Uterus (tissue), 3 donors: ENCODE measurements at regions not wholly inside any gene's neighbourhood (a gene's known extent, or its start where the extent isn't known, plus 50 kb on each side); places are given as distances from the start of the nearest gene placed in this dataset.

Source experiments
- DNase-seq, 2 donors: peaks; one replicate each; pipeline ENCODE4 v3.0.0-alpha.2; 2019 to 2020
- H3K27ac ChIP-seq, 2 donors: fragments of 200-600 bp; sonication (generic); 1 replicate in 1 of 2; 2 replicates in 1 of 2; pipeline ENCODE4 v1.5.1; 2016 to 2018
- H3K27me3 ChIP-seq, 2 donors: fragments of 200-600 bp; sonication (generic); one replicate each; pipeline ENCODE4 v1.5.1; 2018 to 2019; ENCODE audit warnings: control low read depth in 1 of 2
- H3K36me3 ChIP-seq, 2 donors: fragments of 200-600 bp; sonication (generic); one replicate each; pipeline ENCODE4 v1.5.1; 2019; ENCODE audit warnings: control low read depth in 1 of 2
- H3K4me1 ChIP-seq, 2 donors: fragments of 200-600 bp; sonication (generic); one replicate each; pipeline ENCODE4 v1.5.1; 2018 to 2019; ENCODE audit warnings: control low read depth in 1 of 2
- H3K4me3 ChIP-seq, 2 donors: fragments of 200-600 bp; sonication (generic); 1 replicate in 1 of 2; 2 replicates in 1 of 2; pipeline ENCODE4 v1.5.1; 2018 to 2019; ENCODE audit warnings: mild to moderate bottlenecking in 1 of 2
- H3K9me3 ChIP-seq, 2 donors: fragments of 200-600 bp; sonication (generic); one replicate each; pipeline ENCODE4 v1.5.1; 2019; ENCODE audit warnings: control low read depth in 1 of 2
- CTCF ChIP-seq, 4 experiments: fragments of 200-600 bp in 2 of 4; fragments of 450-650 bp in 2 of 4; sonication (generic) in 2 of 4; IDR thresholded peaks; one replicate each; pipeline ENCODE4 v1.5.1; 2016 to 2019; ENCODE audit warnings: antibody characterized with exemption in 4 of 4, mild to moderate bottlenecking in 2 of 4, moderate library complexity in 1 of 4
- POLR2A ChIP-seq, 2 donors: fragments of 450-650 bp; IDR thresholded peaks; one replicate each; pipeline ENCODE4 v1.6.1; 2016; ENCODE audit warnings: antibody characterized with exemption in 2 of 2, mild to moderate bottlenecking in 1 of 2, moderate library complexity in 1 of 2
- intact Hi-C: fragments of 100-400 bp; cut with DNase I; formaldehyde crosslinking; loops from one replicate; pipeline ENCODE4 v1.15.1; 2023; ENCODE audit warnings: low total_unique reads
- donor health status: DM: yes; HTN: yes; CAD: no.

DNA sequence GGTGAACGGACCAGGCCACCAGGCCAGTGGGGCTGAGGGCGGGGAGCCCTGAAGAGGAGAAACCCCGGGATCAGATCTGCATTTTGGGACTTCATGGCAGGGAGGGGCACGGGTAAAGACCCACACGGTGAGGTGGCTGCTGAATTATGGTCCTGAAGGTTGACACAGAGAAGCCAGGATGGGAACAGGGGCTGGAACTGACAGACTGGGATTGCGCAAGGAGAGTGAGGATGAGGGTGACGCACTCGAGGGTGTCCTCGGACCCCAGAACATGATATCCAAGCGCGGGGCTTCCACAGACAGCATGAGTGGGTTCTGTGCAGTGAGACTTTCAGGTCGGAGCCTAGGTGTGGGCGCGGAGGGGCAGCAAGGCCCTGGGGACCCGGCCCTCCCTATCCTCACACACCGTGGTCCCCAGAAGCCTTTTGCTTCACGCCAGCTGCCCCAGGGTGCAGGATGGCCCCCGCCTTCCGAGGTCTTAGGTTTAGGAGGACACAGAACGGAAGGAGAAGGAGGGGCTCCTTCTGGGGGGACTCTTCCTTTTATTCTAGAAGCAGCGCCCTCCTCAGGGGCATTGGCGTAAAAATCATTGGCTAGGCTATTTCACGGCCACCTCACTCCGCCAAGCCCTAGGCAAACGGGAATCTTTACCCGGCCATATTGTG lies 416.8 kb upstream of the HS6ST1 start:
- H3K27me3 ChIP-seq: no peaks in the 10 kb centered on the region
- intact Hi-C loops: no loop called here
- no peak overlapping the region for H3K4me3 ChIP-seq
- no peaks in the 10 kb centered on the region for H3K36me3 ChIP-seq
- no peaks in the 10 kb centered on the region for H3K4me1 ChIP-seq
- DNase-seq: no peak
- no peak for TF ChIP-seq CTCF (IDR thresholded peaks at IDR 0.05)
- TF ChIP-seq POLR2A (IDR thresholded peaks at IDR 0.05): no peak
- H3K9me3 ChIP-seq: no peaks in the 10 kb centered on the region
- no peak overlapping the region for H3K27ac ChIP-seq

DNA sequence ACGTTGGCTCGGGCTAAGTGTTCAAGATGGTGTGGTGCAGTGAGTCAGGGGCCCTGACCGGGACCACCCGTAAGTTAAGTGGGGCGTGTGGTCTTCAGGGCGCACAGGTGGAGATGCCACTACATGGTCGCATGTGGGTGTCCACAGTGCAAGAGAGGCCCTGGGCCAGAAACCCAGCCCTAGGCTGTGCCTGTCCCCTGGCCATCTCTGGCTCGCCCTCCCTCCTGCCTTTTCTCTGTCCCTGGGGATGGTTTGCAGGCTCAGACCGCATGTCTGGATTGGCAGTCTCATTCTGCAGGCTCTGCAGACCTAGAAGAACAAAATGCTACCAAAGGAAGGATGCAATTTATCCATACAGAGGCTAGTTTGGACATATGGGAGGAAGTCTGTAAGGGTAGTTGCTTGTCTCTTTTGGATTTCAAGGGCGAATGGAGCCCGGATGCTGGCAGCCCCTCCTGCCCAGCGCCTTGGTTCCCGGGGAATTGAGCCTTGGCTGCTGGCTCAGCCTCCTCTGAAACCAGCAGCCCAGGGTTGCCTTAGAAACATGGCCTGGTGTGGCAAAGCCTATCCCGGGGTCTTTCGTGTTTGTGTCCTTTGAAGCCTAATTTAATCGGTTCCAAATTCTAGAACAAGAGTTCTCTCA lies 417.5 kb upstream of the HS6ST1 start:
- intact Hi-C loops: no loop called here
- H3K4me3 ChIP-seq: no peak overlapping the region
- no peak overlapping the region for H3K27ac ChIP-seq
- no peaks in the 10 kb centered on the region for H3K9me3 ChIP-seq
- TF ChIP-seq POLR2A (IDR thresholded peaks at IDR 0.05): no peak
- no peak for TF ChIP-seq CTCF (IDR thresholded peaks at IDR 0.05)
- no peaks in the 10 kb centered on the region for H3K36me3 ChIP-seq
- H3K27me3 ChIP-seq: no peaks in the 10 kb centered on the region
- H3K4me1 ChIP-seq: no peaks in the 10 kb centered on the region
- DNase-seq: no peak

- Histone ChIP-seq H3K27me3 (no peaks in the 10 kb centered on the region), H3K4me3 (peak overlapping the region in 1 of 2 donors; percentile 6), H3K27ac (no peak overlapping the region), H3K9me3 (no peaks in the 10 kb centered on the region), H3K36me3 (no peaks in the 10 kb centered on the region), H3K4me1 (no peaks in the 10 kb centered on the region)
- intact Hi-C loops: no loop called here
- TF ChIP-seq CTCF (IDR thresholded peaks at IDR 0.05): peak; percentile 80 to 93 (median 87)
- no peak for TF ChIP-seq POLR2A (IDR thresholded peaks at IDR 0.05)
- DNase-seq: peak; percentile 55 to 68
These were observed 418.2 kb upstream of the HS6ST1 start for GRCh38 chr2:128736689-128737545.

DNA sequence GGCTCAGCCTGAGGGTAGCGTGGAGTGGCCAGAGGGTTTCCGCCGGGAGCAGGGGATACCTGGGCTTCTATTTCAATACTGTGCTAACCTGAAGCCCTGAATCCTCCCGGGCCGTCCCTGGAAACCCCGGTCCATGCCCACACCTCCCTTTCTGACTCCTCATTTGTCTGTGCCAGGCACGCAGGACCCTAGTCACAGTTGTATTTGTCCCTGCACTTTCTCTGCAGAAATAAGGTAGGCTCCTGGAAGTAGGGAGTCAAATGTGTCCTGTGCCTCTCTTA lies 418.8 kb upstream of the HS6ST1 start:
- DNase-seq: no peak
- Histone ChIP-seq H3K4me1 (no peaks in the 10 kb centered on the region), H3K27me3 (no peaks in the 10 kb centered on the region), H3K4me3 (no peak overlapping the region), H3K36me3 (no peaks in the 10 kb centered on the region), H3K27ac (no peak overlapping the region), H3K9me3 (no peaks in the 10 kb centered on the region)
- TF ChIP-seq POLR2A (IDR thresholded peaks at IDR 0.05) (no peak), CTCF (IDR thresholded peaks at IDR 0.05) (no peak)
- intact Hi-C loops: no loop called here
